GM18508 (cell line): ENCODE measurements at regions not wholly inside any gene's neighbourhood (a gene's known extent, or its start where the extent isn't known, plus 50 kb on each side); places are given as distances from the start of the nearest gene placed in this dataset.
"Not testable (repeated sequence)": the region's sequence is repeated elsewhere in the genome, so short reads cannot be mapped to it uniquely, and the experiment has no call there.

Experiments
- ATAC-seq: cut with Tn5 transposase; IDR thresholded peaks from one replicate; pipeline ENCODE4 v1.9.1; 2021; ENCODE audit warnings: moderate number of reproducible peaks; ENCODE audit not compliant: insufficient read depth, unreplicated experiment

- ATAC-seq: no peak
Measured at GRCh38 chr21:15627011-15627410, 102.8 kb upstream of the USP25 start.

GRCh38 chr21:15627823-15628222 lies 102.0 kb upstream of the USP25 start:
- no peak for ATAC-seq

- ATAC-seq: no peak
Measured at GRCh38 chr21:15631342-15631741, 98.4 kb upstream of the USP25 start.

- ATAC-seq: not testable (repeated sequence)
Measured at GRCh38 chr21:15634541-15634940, 95.2 kb upstream of the USP25 start.

- no peak for ATAC-seq
Measured at GRCh38 chr21:15638856-15639549, 90.8 kb upstream of the USP25 start.

GRCh38 chr21:15640113-15640512 lies 89.7 kb upstream of the USP25 start:
- not testable (repeated sequence) for ATAC-seq

GRCh38 chr21:15644489-15644888 lies 85.3 kb upstream of the USP25 start:
- no peak for ATAC-seq

GRCh38 chr21:15645830-15646229 lies 84.0 kb upstream of the USP25 start:
- no peak for ATAC-seq

GRCh38 chr21:15650735-15651134 lies 79.0 kb upstream of the USP25 start:
- ATAC-seq: no peak

- ATAC-seq: no peak
Measured at GRCh38 chr21:15651172-15651571, 78.6 kb upstream of the USP25 start.

GRCh38 chr21:15653710-15654109 lies 76.1 kb upstream of the USP25 start:
- ATAC-seq: no peak

- ATAC-seq: no peak
Measured at GRCh38 chr21:15654171-15654570, 75.6 kb upstream of the USP25 start.

GRCh38 chr21:15659753-15660422 lies 69.9 kb upstream of the USP25 start:
- ATAC-seq: no peak

- ATAC-seq: no peak
Measured at GRCh38 chr21:15660423-15660804, 69.4 kb upstream of the USP25 start.

- ATAC-seq: no peak
Measured at GRCh38 chr21:15667010-15667409, 62.8 kb upstream of the USP25 start.

- no peak for ATAC-seq
Measured at GRCh38 chr21:15667819-15668218, 62.0 kb upstream of the USP25 start.

- ATAC-seq: no peak
Measured at GRCh38 chr21:15669247-15669646, 60.5 kb upstream of the USP25 start.

GRCh38 chr21:15671188-15671587 lies 58.6 kb upstream of the USP25 start:
- peak; percentile 72 for ATAC-seq

- not testable (repeated sequence) for ATAC-seq
Measured at GRCh38 chr21:15672578-15672977, 57.2 kb upstream of the USP25 start.

GRCh38 chr21:15676935-15677334 lies 52.8 kb upstream of the USP25 start:
- no peak for ATAC-seq

- ATAC-seq: no peak
Measured at GRCh38 chr21:15679630-15680029, 50.2 kb upstream of the USP25 start.
